ENCODE measurements at regions not wholly inside any gene's neighbourhood (a gene's known extent, or its start where the extent isn't known, plus 50 kb on each side); places are given as distances from the start of the nearest gene placed in this dataset.
"Not testable (repeated sequence)": the region's sequence is repeated elsewhere in the genome, so short reads cannot be mapped to it uniquely, and the experiment has no call there.

GRCh38 chr4:119958983-119959382 is 107.7 kb downstream of the MAD2L1 start:
- peaks cover 0 to 6% (median 2%) of the 10 kb centered on the region in 3 donors for H3K36me3 Mint-ChIP-seq
- DNase-seq (no peak), ATAC-seq (no peak)
- peaks cover 0 to 11% (median 5%) of the 10 kb centered on the region in 5 donors for H3K27me3 Mint-ChIP-seq
- H3K27ac Mint-ChIP-seq, result no peak overlapping the region
- POLR2A ChIA-PET, result no interaction called here
- no peak overlapping the region for H3K4me3 Mint-ChIP-seq
- H3K4me1 Mint-ChIP-seq, result no peaks in the 10 kb centered on the region
- peaks cover 0 to 22% (median 12%) of the 10 kb centered on the region in 9 donors for H3K9me3 Mint-ChIP-seq

GRCh38 chr4:119955256-119955655 is 111.4 kb downstream of the MAD2L1 start:
- no peak overlapping the region for H3K4me3 Mint-ChIP-seq
- H3K4me1 Mint-ChIP-seq, result no peaks in the 10 kb centered on the region
- ATAC-seq (no peak), DNase-seq (no peak)
- peaks cover 0 to 22% (median 12%) of the 10 kb centered on the region in 9 donors for H3K9me3 Mint-ChIP-seq
- POLR2A ChIA-PET, result interaction anchor here (0.7 kb wide), 1 partner anchor 44 kb away, joined by 4 read pairs; no protein-coding TSS in a partner anchor
- H3K27ac Mint-ChIP-seq, result no peak overlapping the region
- H3K27me3 Mint-ChIP-seq, result peaks cover 0 to 11% (median 0%) of the 10 kb centered on the region in 5 donors
- H3K36me3 Mint-ChIP-seq, result peaks cover 0 to 6% (median 2%) of the 10 kb centered on the region in 3 donors

GRCh38 chr4:119954487-119954886 is 112.2 kb downstream of the MAD2L1 start:
- H3K9me3 Mint-ChIP-seq, result peaks cover 0 to 22% (median 12%) of the 10 kb centered on the region in 9 donors
- ATAC-seq, H3K27me3 Mint-ChIP-seq, POLR2A ChIA-PET, H3K4me1 Mint-ChIP-seq, H3K36me3 Mint-ChIP-seq, DNase-seq, H3K27ac Mint-ChIP-seq, H3K4me3 Mint-ChIP-seq: not testable (repeated sequence)

GRCh38 chr4:119946359-119946758 is 120.3 kb downstream of the MAD2L1 start:
- Mint-ChIP-seq H3K4me3 (no peak overlapping the region), H3K27ac (no peak overlapping the region)

GRCh38 chr4:119942806-119943205 is 123.8 kb downstream of the MAD2L1 start:
- Mint-ChIP-seq H3K36me3 (no peaks in the 10 kb centered on the region), H3K27me3 (peaks cover 2 to 9% (median 5%) of the 10 kb centered on the region in 5 donors), H3K9me3 (peaks cover 0 to 3% (median 0%) of the 10 kb centered on the region in 9 donors), H3K4me3 (no peak overlapping the region), H3K27ac (no peak overlapping the region), H3K4me1 (no peaks in the 10 kb centered on the region)
- POLR2A ChIA-PET, result no interaction called here
- ATAC-seq (no peak), DNase-seq (no peak)

More at GRCh38 chr4:119946359-119946758, 120.3 kb downstream of the MAD2L1 start:
- no peaks in the 10 kb centered on the region for H3K4me1 Mint-ChIP-seq
- POLR2A ChIA-PET, result no interaction called here
- ATAC-seq, result no peak
- peaks cover 0 to 2% (median 0%) of the 10 kb centered on the region in 5 donors for H3K27me3 Mint-ChIP-seq
- no peaks in the 10 kb centered on the region for H3K36me3 Mint-ChIP-seq
- no peak for DNase-seq
- H3K9me3 Mint-ChIP-seq, result peaks cover 0 to 3% (median 0%) of the 10 kb centered on the region in 9 donors

- Mint-ChIP-seq H3K4me1 (no peaks in the 10 kb centered on the region), H3K36me3 (no peaks in the 10 kb centered on the region), H3K27ac (no peak overlapping the region), H3K27me3 (peaks cover 2 to 27% (median 5%) of the 10 kb centered on the region in 5 donors), H3K4me3 (no peak overlapping the region), H3K9me3 (no peaks in the 10 kb centered on the region)
- POLR2A ChIA-PET, result no interaction called here
- ATAC-seq (no peak), DNase-seq (no peak)
Observed at GRCh38 chr4:119940557-119940956, 126.1 kb downstream of the MAD2L1 start.

- Mint-ChIP-seq H3K4me1 (no peaks in the 10 kb centered on the region), H3K36me3 (no peaks in the 10 kb centered on the region), H3K27ac (no peak overlapping the region), H3K4me3 (no peak overlapping the region), H3K9me3 (no peaks in the 10 kb centered on the region), H3K27me3 (peaks cover 2 to 27% (median 5%) of the 10 kb centered on the region in 5 donors)
- POLR2A ChIA-PET, result no interaction called here
- ATAC-seq (no peak), DNase-seq (no peak)
Observed at GRCh38 chr4:119939071-119939995, 127.3 kb downstream of the MAD2L1 start.

- no peak for DNase-seq
- Mint-ChIP-seq H3K27ac (no peak overlapping the region), H3K4me1 (no peaks in the 10 kb centered on the region), H3K4me3 (no peak overlapping the region), H3K27me3 (peaks cover 2 to 27% (median 5%) of the 10 kb centered on the region in 5 donors), H3K9me3 (no peaks in the 10 kb centered on the region), H3K36me3 (no peaks in the 10 kb centered on the region)
- POLR2A ChIA-PET, result no interaction called here
- no peak for ATAC-seq
Observed at GRCh38 chr4:119937746-119938145, 128.9 kb downstream of the MAD2L1 start.

GRCh38 chr4:119933606-119934005 is 133.0 kb downstream of the MAD2L1 start:
- H3K4me3 Mint-ChIP-seq, result no peak overlapping the region
- POLR2A ChIA-PET, result no interaction called here
- H3K27ac Mint-ChIP-seq, result no peak overlapping the region
- DNase-seq (no peak), ATAC-seq (no peak)
- no peaks in the 10 kb centered on the region for H3K9me3 Mint-ChIP-seq
- H3K27me3 Mint-ChIP-seq, result peaks cover 0 to 26% (median 5%) of the 10 kb centered on the region in 5 donors
- no peaks in the 10 kb centered on the region for H3K36me3 Mint-ChIP-seq
- H3K4me1 Mint-ChIP-seq, result no peaks in the 10 kb centered on the region

- POLR2A ChIA-PET, result no interaction called here
- Mint-ChIP-seq H3K27ac (no peak overlapping the region), H3K9me3 (no peaks in the 10 kb centered on the region), H3K4me3 (no peak overlapping the region), H3K36me3 (no peaks in the 10 kb centered on the region), H3K27me3 (peaks cover 0 to 19% (median 2%) of the 10 kb centered on the region in 5 donors), H3K4me1 (no peaks in the 10 kb centered on the region)
- ATAC-seq, result no peak
- no peak for DNase-seq
Observed at GRCh38 chr4:119932277-119932676, 134.4 kb downstream of the MAD2L1 start.

- Mint-ChIP-seq H3K27me3 (peaks cover 0 to 13% (median 0%) of the 10 kb centered on the region in 5 donors), H3K4me1 (no peaks in the 10 kb centered on the region), H3K9me3 (no peaks in the 10 kb centered on the region), H3K4me3 (no peak overlapping the region), H3K36me3 (no peaks in the 10 kb centered on the region), H3K27ac (no peak overlapping the region)
- POLR2A ChIA-PET, result no interaction called here
- ATAC-seq (no peak), DNase-seq (no peak)
Observed at GRCh38 chr4:119930546-119930945, 136.1 kb downstream of the MAD2L1 start.

- POLR2A ChIA-PET, result no interaction called here
- Mint-ChIP-seq H3K36me3 (no peaks in the 10 kb centered on the region), H3K9me3 (peaks cover 0 to 6% (median 0%) of the 10 kb centered on the region in 9 donors), H3K27ac (no peak overlapping the region), H3K27me3 (no peaks in the 10 kb centered on the region), H3K4me3 (no peak overlapping the region), H3K4me1 (no peaks in the 10 kb centered on the region)
- DNase-seq (no peak), ATAC-seq (no peak)
Observed at GRCh38 chr4:119921830-119922229, 144.8 kb downstream of the MAD2L1 start.

- POLR2A ChIA-PET, result no interaction called here
- H3K4me1 Mint-ChIP-seq, result no peaks in the 10 kb centered on the region
- peaks cover 0 to 6% (median 0%) of the 10 kb centered on the region in 5 donors for H3K27me3 Mint-ChIP-seq
- H3K27ac Mint-ChIP-seq, result no peak overlapping the region
- no peak overlapping the region for H3K4me3 Mint-ChIP-seq
- DNase-seq (no peak), ATAC-seq (no peak)
- no peaks in the 10 kb centered on the region for H3K36me3 Mint-ChIP-seq
- H3K9me3 Mint-ChIP-seq, result peaks cover 2 to 21% (median 9%) of the 10 kb centered on the region in 9 donors
Observed at GRCh38 chr4:119906277-119906676, 160.4 kb downstream of the MAD2L1 start.

Measured in naive thymus-derived CD8-positive, alpha-beta T cell (primary cell).